Stomach (tissue), 8 donors: ENCODE measurements at regions not wholly inside any gene's neighbourhood (a gene's known extent, or its start where the extent isn't known, plus 50 kb on each side); places are given as distances from the start of the nearest gene placed in this dataset.

Source experiments
- DNase-seq, 2 donors: peaks; one replicate each; pipeline versions ENCODE4 v3.0.0 to v3.0.0-alpha.2; 2013 to 2019
- H3K27ac ChIP-seq, 5 donors: fragments of 200-600 bp in 4 of 5; sonication (generic) in 4 of 5; one replicate each; pipeline ENCODE4 v1.5.1; 2013 to 2019; ENCODE audit warnings: mild to moderate bottlenecking in 1 of 5, moderate library complexity in 1 of 5
- H3K27me3 ChIP-seq, 3 donors: fragments of 200-600 bp; sonication (generic); one replicate each; pipeline ENCODE4 v1.5.1; 2017 to 2019; ENCODE audit warnings: mixed run types in 1 of 3
- H3K36me3 ChIP-seq, 4 donors: fragments of 200-600 bp; sonication (generic); 1 replicate in 3 of 4; 2 replicates in 1 of 4; pipeline ENCODE4 v1.5.1; 2016 to 2019
- H3K4me1 ChIP-seq, 4 donors: fragments of 200-600 bp; sonication (generic); one replicate each; pipeline ENCODE4 v1.5.1; 2016 to 2019
- H3K4me3 ChIP-seq, 4 donors: fragments of 200-600 bp; sonication (generic) in 3 of 4; one replicate each; pipeline ENCODE4 v1.5.1; 2016 to 2019; ENCODE audit warnings: mild to moderate bottlenecking in 1 of 4
- H3K9me3 ChIP-seq, 4 donors: fragments of 200-600 bp; sonication (generic); one replicate each; pipeline ENCODE4 v1.5.1; 2016 to 2019
- EP300 ChIP-seq: sonication (generic); formaldehyde crosslinking; IDR thresholded peaks from one replicate; pipeline ENCODE4 v1.6.1; 2017; ENCODE audit warnings: antibody characterized with exemption
- POLR2A ChIP-seq, 4 donors: fragments of 450-650 bp; IDR thresholded peaks; one replicate each; pipeline ENCODE4 v1.6.1; 2016; ENCODE audit warnings: antibody characterized with exemption in 4 of 4, control low read depth in 2 of 4, mild to moderate bottlenecking in 1 of 4, moderate library complexity in 1 of 4
- POLR2AphosphoS5 ChIP-seq, 3 donors: sonication (generic); formaldehyde crosslinking; IDR thresholded peaks; one replicate each; pipeline ENCODE4 v1.6.1; 2016; ENCODE audit warnings: antibody characterized with exemption in 3 of 3
- WGBS, 5 donors: extraction: QIAGEN DNeasy Blood & Tissue Kit in 3 of 5; methylation state at CpG; one replicate each; pipeline versions ENCODE4 v1.1.5 to v1.1.7; 2013 to 2018; 5-methylcytosine and 5-hydroxymethylcytosine counted together
- intact Hi-C: fragments of 100-400 bp; cut with DNase I; formaldehyde crosslinking; loops from one replicate; pipeline ENCODE4 v1.15.1; 2023; ENCODE audit warnings: low total_unique reads
- TF ChIP-seq, protein P1 (sequence below), 7 experiments: fragments of 450-650 bp in 4 of 7; fragments of 200-600 bp in 3 of 7; sonication (generic) in 3 of 7; IDR thresholded peaks; one replicate each; pipeline ENCODE4 v1.5.1; 2016 to 2019; ENCODE audit warnings: antibody characterized with exemption in 7 of 7, control low read depth in 2 of 7, mild to moderate bottlenecking in 1 of 7
- donor health status: healthy with polysubstance abuse.
- donor health status: Bipolar disorder and iron deficiency.
- donor health status: healthy.

DNA sequence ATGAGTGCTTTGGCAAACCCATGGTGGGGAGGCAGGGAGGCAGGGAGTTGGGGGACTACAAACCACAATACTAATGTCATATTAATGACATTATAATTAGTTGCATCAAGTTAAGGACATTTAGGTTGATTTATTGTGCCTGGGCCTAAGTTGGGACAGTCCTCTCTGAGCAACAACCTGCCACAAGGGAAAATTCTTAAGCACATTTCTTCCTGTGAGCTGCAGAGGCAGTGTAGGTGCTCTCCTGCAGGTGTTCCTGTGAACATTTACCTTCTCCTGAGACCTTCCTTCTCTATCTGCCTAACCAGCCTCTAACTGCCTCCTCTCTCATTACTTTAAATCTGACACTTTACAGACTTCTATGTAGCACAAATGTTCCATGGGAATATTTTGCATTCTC is 1830.0 kb upstream of the AGA start:
- Histone ChIP-seq H3K27me3 (no peaks in the 10 kb centered on the region), H3K27ac (no peak overlapping the region), H3K4me3 (no peak overlapping the region), H3K36me3 (no peaks in the 10 kb centered on the region), H3K9me3 (no peaks in the 10 kb centered on the region), H3K4me1 (no peaks in the 10 kb centered on the region)
- intact Hi-C loops, result no loop called here
- TF ChIP-seq POLR2A (IDR thresholded peaks at IDR 0.05) (no peak), POLR2AphosphoS5 (IDR thresholded peaks at IDR 0.05) (no peak), EP300 (no peak)
- TF ChIP-seq, protein P1, sequence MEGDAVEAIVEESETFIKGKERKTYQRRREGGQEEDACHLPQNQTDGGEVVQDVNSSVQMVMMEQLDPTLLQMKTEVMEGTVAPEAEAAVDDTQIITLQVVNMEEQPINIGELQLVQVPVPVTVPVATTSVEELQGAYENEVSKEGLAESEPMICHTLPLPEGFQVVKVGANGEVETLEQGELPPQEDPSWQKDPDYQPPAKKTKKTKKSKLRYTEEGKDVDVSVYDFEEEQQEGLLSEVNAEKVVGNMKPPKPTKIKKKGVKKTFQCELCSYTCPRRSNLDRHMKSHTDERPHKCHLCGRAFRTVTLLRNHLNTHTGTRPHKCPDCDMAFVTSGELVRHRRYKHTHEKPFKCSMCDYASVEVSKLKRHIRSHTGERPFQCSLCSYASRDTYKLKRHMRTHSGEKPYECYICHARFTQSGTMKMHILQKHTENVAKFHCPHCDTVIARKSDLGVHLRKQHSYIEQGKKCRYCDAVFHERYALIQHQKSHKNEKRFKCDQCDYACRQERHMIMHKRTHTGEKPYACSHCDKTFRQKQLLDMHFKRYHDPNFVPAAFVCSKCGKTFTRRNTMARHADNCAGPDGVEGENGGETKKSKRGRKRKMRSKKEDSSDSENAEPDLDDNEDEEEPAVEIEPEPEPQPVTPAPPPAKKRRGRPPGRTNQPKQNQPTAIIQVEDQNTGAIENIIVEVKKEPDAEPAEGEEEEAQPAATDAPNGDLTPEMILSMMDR (IDR thresholded peaks at IDR 0.05), result no peak
- DNase-seq, result no peak

DNA sequence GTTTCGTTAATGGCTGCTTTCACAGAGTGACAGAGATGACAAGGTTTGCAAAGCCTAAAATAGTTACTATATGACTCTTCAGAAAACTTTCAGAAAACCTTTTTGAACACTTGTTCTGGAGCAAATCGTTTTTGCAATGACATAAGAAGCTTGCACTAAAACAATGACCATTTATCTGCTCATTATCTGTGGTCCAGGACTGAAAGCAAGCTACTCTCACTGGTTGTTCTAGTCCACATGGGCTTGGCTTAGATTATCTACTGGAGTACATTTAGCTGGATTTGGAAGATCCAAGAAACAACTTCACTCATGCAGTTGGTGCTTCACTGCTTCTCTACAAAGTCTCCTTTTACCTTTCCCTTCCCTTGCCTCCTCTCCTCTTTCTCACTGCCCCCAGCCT is 1836.4 kb upstream of the AGA start:
- Histone ChIP-seq H3K27me3 (no peaks in the 10 kb centered on the region), H3K9me3 (no peaks in the 10 kb centered on the region), H3K27ac (no peak overlapping the region), H3K36me3 (no peaks in the 10 kb centered on the region), H3K4me1 (no peaks in the 10 kb centered on the region), H3K4me3 (no peak overlapping the region)
- no peak for DNase-seq
- WGBS, 5 donors, result 35 to 62% (median 45%) methylated on average over 2 of the region's 2 CpGs
- intact Hi-C loops, result no loop called here
- no peak for TF ChIP-seq POLR2AphosphoS5 (IDR thresholded peaks at IDR 0.05)
- TF ChIP-seq EP300, result no peak
- TF ChIP-seq POLR2A (IDR thresholded peaks at IDR 0.05), result no peak
- TF ChIP-seq, protein P1 (IDR thresholded peaks at IDR 0.05), result no peak

DNA sequence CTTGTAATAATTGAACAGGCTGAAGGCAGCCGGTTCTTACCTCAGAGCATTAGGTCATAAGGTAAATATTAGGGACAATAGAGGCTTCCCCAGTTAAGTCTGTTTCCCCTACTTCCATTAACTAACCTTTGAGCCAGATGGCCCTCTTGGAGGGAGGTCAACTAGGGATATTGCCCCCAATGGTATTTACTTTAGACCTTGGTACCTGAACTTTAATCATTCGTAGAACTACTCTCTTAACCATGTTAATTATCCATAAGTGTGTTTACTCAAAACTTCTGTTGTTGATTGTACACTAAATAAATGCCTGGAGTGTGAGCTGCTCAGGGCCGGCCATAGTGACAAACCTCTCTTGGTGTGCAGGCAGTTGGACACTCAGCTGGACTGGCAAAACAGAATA is 1843.5 kb upstream of the AGA start:
- Histone ChIP-seq H3K27ac (no peak overlapping the region), H3K4me1 (no peaks in the 10 kb centered on the region), H3K36me3 (no peaks in the 10 kb centered on the region), H3K4me3 (no peak overlapping the region), H3K27me3 (no peaks in the 10 kb centered on the region), H3K9me3 (no peaks in the 10 kb centered on the region)
- intact Hi-C loops, result no loop called here
- TF ChIP-seq EP300 (no peak), POLR2AphosphoS5 (IDR thresholded peaks at IDR 0.05) (no peak), POLR2A (IDR thresholded peaks at IDR 0.05) (no peak)
- TF ChIP-seq, protein P1 (IDR thresholded peaks at IDR 0.05), result no peak
- DNase-seq, result no peak
- 32 to 58% (median 46%) methylated on average over 3 of the region's 3 CpGs for WGBS, 5 donors

DNA sequence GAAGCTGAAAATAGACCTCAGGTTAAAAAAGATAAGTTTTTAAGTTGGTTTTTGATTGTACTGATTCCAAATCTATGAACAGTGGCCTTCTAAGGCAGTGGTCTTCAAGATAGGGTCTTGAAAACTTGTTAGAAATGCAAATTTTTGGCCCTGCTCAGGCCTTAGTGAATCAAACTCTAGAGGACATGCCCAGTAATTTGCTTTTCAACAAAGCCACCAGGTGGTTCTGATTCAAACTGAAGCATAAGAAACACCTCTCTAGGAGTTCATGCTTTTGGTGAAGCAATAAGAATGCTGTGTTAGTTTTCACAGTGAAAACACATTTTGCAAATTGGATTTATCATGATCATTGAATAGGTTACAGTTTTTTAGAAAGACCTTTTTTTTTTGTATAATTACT is 1849.4 kb upstream of the AGA start:
- H3K4me3 ChIP-seq, result no peak overlapping the region
- TF ChIP-seq EP300 (no peak), POLR2A (IDR thresholded peaks at IDR 0.05) (no peak), POLR2AphosphoS5 (IDR thresholded peaks at IDR 0.05) (no peak)
- TF ChIP-seq, protein P1 (IDR thresholded peaks at IDR 0.05), result no peak
- H3K9me3 ChIP-seq, result peaks cover 0 to 4% (median 0%) of the 10 kb centered on the region in 4 donors
- no peaks in the 10 kb centered on the region for H3K36me3 ChIP-seq
- H3K27ac ChIP-seq, result no peak overlapping the region
- intact Hi-C loops, result no loop called here
- H3K4me1 ChIP-seq, result no peaks in the 10 kb centered on the region
- H3K27me3 ChIP-seq, result no peaks in the 10 kb centered on the region
- no peak for DNase-seq

DNA sequence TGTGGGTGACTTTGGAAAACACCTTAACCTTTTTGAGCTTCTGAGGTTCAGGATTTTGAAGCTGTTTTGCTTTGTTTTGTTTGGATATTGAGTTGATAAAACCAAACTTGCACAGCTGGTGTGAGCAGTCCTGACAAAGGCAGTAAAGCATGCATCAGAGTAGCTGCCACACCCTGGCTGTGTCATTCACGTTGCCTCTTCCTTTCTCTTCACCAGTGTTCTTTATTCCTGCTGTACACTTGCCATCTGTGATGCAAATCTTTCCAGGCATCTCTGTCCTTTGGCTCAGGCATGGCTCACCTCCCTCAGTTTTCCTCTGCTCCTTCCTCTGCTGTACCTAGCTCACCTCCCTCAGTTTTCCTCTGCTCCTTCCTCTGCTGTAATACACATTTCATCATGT is 1850.2 kb upstream of the AGA start:
- peaks cover 0 to 4% (median 0%) of the 10 kb centered on the region in 4 donors for H3K9me3 ChIP-seq
- no peaks in the 10 kb centered on the region for H3K27me3 ChIP-seq
- no peaks in the 10 kb centered on the region for H3K4me1 ChIP-seq
- no peak for DNase-seq
- TF ChIP-seq POLR2AphosphoS5 (IDR thresholded peaks at IDR 0.05), result no peak
- no peak for TF ChIP-seq EP300
- TF ChIP-seq, protein P1 (IDR thresholded peaks at IDR 0.05), result no peak
- TF ChIP-seq POLR2A (IDR thresholded peaks at IDR 0.05), result no peak
- H3K4me3 ChIP-seq, result no peak overlapping the region
- H3K27ac ChIP-seq, result no peak overlapping the region
- WGBS, 5 donors, result 10 to 47% (median 28%) methylated on average over 1 of the region's 1 CpG
- intact Hi-C loops, result no loop called here
- H3K36me3 ChIP-seq, result no peaks in the 10 kb centered on the region
